ENCODE measurements at regions not wholly inside any gene's neighbourhood (a gene's known extent, or its start where the extent isn't known, plus 50 kb on each side); places are given as distances from the start of the nearest gene placed in this dataset.

DNA sequence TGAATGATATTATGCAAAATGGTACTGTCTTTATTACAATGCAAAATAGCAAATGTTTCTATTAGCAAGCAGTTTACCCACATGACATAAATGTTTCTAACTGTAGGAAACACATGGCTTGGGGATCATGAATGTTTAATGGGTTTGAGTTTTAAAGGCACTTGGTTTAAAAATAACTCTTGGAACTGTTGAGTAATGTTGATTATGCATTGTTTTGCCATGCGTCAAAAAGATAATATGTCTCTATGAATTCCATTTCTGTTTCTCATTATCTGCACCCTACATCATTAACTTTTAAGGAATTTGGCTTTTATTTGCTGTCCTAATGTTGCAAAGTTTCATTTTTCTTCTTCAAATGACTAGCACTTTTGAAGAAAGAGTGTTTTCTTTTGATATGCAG lies 1355.5 kb downstream of the SUCLG1 start:
- TF ChIP-seq CTCF (IDR thresholded peaks at IDR 0.05), result no peak
- no peak for TF ChIP-seq ZFX (IDR thresholded peaks at IDR 0.05; ENCODE audit: borderline replicate concordance)

All from 22Rv1 (cell line).